Endometrium (tissue), 2 donors: ENCODE measurements at regions not wholly inside any gene's neighbourhood (a gene's known extent, or its start where the extent isn't known, plus 50 kb on each side); places are given as distances from the start of the nearest gene placed in this dataset.
"Not testable (repeated sequence)": the region's sequence is repeated elsewhere in the genome, so short reads cannot be mapped to it uniquely, and the experiment has no call there.

Experiments used
- FAIRE-seq: peaks from 2 replicates; lab custom pipeline; 2012; peaks lifted over from hg19 to GRCh38; lab: Jason Lieb, UNC
- donor health status: control.
- donor health status: control.

DNA sequence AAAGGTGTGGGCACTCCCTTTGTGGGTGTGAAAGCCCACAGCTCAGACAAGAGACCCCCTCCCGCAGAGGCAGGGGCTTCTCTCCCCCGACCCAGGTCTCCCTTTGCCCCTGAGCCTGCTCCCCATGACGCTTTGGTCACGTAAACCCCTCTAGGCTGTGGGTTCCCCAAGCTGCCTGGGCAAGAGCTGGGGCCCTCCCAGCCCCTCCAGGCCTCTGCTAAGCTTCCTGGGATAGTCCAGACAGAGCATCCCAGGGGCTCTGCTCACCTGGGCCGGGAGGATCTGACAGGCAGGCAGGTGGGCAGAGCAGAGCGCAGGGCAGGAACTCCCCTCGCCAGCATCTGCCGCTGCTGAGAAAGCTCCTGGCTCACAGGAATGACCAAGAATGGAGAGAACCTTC, 177.3 kb downstream of the BANP start:
- no peak for FAIRE-seq

DNA sequence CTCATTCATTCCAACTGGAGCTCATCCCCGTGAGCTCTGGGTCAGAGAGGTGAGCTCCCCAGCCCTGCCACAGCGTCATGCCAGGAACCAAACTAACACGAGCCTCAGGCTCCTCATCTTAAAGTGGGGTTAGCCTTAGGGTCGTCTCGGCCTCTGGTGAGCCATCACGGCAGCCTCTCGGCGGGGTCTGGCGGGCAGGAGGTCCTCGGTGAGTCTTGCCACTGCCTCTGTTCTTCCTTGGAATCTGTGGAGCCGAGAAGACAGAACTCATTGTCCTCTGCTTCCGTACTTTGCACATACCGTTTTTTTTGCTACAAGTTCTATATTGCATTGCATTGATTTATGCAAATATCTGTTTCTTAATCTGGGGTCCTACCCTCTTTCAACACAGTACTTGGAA, 177.9 kb downstream of the BANP start:
- FAIRE-seq: not testable (repeated sequence)

DNA sequence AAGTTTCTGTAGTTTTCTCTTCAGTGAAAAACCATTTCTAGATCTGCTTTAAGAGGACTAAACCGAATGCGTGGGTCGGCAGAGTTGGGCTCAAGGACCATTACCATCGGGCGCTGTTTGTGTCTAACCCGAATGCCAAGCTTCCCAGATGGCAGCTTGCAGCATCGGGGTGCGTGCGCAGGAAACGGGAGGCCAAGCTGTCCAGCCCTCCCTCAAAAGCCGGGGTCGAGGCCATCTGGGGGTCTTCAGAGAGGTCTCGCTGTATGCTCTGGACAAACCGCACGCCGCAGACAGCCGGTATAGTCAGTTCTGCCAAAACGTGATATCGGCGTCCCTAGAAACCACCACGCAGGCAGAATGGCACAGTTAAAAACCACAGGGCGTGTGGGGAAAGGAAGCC, 178.8 kb downstream of the BANP start:
- no peak for FAIRE-seq

DNA sequence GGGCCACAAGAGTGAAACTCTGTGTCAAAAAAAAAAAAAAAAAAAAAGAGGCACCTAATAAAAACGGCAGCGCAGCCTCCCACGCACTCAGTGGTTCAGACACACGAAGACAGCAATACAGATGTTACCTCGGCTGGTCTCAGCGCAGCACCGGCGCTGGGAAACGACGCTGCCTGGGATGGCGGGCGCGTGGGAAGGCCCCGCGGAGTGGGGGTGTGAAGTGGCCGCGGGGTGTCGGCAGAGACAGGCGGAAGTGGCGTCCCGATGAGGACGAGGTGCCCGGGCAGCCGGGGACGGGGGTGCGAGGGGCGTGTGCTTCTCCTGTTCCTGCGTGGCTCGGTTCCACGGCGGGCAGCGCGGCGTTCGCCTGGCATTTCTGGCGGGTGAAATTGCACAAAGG, 179.4 kb downstream of the BANP start:
- FAIRE-seq: no peak

DNA sequence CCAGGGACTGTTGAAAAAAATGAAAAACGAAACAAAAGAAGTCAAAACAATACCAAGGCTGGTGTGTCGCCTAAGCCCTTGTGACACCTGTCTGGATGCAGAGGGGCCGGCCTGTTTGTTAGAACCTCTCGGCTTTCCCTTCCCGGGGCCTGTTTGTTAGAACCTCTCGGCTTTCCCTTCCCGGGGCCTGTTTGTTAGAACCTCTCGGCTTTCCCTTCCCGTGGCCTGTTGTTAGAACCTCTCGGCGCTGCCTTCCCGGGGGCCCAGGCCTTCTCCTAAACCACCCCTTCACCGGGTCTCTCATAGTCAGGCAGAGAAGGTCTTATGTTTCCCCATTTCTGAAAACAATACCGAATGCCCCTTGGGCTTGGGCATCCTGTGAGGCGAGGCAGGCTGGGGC, 180.0 kb downstream of the BANP start:
- FAIRE-seq: no peak

DNA sequence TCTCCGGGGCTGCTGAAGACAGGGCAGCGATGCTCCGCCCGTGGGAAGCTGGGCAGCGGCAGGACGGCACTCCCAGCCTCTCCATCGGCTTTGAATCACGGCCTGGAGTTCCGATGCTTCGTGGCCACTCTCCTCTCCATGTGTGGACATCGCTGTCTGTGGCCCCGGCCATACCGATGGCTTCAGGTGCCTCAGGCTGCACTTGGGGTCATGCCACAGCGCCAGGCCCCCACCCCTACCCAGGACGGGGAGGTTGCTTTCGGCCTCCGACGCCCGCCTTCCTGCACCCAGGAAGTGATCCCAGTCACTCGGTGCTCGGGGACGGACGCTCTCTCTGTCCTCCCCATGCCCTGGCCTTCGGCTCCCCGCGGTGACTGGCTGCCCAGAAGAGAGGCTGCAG, 180.7 kb downstream of the BANP start:
- FAIRE-seq: no peak

DNA sequence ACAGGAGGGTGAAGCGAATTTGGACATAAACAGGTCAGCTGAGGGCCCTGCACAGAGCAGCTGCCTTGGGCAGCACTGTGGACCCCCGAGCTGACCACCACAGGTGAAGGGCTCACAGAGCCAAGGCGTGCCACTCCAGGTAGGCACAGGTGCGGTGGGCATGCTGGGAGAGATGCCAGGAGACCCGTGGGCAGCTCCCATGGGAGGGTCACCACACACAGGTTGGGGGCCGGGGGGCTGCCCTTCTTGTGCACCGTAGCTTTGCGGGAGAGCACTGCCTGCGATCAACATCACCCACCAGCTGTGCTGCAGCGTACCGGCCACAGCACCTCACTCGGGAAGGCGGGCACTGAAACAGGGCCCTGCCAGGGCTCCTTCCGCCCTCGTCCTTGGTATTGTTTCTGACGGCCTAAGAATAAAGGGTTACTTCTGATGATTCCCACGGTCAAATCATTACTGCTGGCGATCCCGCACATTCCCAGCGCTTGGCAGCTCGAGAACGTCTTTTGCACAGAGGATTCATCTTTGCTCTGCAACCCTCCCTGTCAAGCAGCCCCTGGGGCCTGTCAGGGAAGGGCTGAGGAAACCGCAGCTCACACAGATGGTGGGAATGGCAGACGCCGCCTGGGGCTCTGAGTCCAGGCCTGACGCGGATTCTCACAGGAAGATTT, 181.7 kb downstream of the BANP start:
- no peak for FAIRE-seq

DNA sequence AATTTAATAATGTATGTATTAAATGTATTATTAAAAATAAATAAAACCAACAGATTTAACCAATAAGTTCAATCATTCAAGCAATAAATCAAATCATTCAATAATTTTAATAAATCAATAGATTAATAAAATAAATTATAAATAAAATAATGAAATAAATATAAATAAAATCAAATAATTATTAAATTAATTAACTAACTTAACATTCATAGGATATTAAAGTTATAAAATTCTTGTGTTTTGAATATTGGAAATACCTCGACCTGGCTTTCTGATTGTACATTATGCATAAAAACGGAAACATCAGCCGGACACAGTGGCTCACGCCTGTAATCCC, 182.2 kb downstream of the BANP start:
- FAIRE-seq: peak; percentile 92

DNA sequence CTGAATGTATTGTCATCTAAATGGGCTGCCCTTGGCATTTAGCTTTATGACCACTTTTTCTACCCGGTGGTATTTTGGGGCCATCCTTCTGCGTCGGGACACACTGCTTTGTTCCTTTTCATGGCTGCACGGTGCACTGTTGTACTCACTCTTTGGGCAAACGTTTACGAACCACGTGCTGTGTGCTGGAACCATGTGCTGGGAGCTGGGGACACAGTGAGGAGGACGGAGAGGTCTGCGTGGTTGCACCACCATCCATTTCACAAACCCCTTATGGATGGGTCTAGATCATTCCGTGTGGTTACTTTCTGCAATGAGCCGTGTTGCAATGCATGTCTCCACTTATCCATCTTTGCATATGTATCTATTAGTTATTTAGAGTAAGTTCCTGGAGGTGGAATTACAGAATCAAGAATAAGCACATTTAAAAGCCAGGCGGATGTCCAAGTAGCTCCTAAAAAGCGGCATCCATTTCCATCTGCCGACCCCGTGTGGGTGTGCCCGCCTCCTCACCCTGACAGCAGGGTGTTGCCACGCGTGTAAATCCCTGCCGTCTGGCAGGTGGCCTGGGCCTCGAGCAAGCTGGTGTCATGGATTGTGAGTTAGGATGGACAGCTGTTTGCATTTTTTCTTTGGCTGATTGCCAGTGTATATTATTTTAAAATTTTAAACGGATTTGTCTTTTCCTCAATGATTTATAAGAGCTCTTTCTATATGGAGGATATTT, 183.1 kb downstream of the BANP start:
- FAIRE-seq: not testable (repeated sequence)

DNA sequence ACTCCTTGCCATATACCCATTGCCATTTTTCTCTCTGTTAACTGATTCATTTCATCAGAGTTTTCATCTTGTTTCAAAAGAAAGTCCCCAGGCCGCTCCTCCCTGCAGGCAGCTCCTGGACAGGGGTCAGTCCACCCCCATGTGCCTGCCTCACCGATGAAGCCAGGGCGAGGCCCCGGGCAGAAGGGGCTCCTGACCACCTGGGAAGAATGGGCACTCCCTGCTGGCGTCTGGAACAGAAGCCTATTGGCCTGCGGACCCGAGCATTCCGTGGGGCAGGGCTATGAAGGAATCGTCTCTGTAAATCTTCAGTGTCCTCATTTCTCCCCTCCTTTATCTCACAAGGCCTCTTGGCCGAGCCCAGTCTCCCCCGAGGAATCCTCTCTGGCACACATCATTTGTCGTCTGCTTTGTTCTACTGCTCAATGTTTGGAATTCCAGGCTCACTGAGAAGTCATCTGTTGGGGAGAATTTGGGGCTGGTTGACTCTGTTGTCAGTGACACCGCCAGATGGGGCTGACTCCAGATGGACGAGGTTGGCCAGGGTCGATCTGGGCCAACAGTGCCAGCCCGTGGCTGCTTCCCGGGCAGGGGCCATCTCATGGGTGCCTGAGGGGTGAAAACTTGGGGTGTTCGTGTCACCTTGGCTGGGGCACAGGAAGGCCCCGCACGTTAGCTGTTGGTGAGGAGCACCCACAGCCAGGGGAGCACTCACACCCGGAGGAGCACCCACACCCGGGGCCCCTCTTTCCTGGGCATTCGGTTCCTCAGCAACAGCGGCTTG, 183.9 kb downstream of the BANP start:
- FAIRE-seq: peak; percentile 4

DNA sequence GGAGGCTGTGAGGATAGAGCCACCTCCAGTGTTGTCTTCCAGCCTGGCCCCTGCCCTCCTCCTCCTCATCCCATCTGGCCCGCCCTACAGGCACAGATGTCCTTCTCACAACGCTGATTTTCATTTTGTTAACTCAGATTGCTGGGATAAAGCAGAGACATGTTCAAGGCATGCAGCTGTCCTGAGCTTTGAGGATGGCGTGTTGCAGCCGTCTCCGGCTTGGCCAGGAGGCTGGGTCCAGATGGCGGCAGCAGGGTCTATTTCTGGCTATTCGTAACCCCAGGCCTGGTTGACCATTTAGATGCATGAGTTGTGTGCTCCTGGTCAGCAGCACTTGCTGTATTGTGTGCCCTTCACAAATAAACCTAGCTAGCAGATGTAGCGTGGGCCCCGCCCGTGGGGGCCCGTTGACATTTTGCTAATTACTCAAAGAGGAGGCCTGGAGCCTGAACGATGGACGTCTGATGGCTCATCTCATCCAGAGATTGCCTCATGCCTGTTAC, 185.0 kb downstream of the BANP start:
- FAIRE-seq: not testable (repeated sequence)

DNA sequence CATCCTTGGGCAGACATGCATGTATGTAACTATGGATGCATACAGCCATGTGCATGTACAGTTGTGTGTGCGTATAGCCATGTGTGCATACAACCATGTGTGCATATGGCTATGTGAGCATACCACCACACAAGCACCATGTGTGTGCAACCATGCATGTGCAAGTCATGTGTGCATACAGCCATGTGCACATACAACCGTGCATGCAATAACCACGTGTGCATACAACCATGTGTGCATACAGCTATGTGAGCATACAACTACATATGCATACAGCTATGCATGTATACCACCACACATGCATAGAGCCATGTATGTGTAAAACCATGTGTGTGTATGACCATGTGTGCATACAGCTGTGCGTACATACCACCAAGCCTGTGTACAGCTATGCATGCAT, 185.7 kb downstream of the BANP start:
- not testable (repeated sequence) for FAIRE-seq

DNA sequence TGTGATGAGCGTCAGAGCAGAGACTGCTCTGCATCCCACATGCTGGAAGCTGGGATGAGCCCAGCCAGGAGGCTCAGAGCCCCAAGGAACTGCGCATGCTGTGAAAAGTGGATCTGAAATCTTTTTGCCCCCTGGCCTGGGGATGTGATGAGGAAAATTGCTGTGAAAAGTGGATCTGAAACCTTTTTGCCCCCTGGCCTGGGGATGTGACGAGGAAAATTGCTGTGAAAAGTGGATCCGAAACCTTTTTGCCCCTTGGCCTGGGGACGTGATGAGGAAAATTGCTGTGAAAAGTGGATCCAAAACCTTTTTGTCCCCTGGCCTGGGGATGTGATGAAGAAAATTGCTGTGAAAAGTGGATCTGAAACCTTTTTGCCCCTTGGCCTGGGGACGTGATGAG, 187.9 kb downstream of the BANP start:
- not testable (repeated sequence) for FAIRE-seq

DNA sequence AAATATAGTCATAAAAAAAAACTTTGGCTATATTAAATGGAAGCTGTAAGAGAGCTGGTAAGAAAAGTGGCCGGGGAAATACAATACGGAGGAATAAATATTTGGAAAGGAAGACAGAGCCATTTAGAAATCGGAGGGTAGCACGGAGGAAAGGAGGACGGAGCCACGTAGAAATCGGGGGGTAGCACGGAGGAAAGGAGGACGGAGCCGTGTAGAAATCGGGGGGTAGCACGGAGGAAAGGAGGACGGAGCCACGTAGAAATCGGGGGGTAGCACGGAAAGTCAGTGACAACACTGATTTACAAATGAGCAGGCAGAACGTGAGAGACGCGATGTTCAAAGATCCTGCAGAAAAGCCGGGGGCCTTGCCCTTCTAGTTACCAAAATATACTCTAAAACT, 189.0 kb downstream of the BANP start:
- FAIRE-seq: not testable (repeated sequence)

DNA sequence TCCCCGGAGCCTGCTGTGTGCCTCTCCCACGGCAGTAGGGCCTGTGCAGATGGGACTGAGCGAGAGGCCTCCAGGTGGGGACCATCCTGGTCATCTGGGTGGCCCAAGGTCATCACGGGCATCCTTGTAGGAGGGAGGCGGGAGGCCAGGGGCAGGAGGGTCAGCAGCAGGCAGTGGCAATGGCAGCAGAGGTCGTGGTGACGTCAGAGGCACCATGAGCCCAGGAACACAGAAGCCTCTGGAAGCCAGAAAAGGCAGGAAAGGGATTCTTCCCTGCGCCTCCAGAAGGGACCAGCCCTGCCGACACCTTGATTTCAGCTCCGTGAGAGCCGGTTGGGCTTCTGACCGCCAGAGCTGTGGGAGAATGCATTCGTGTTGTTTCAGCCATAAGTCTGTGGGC, 190.3 kb downstream of the BANP start:
- no peak for FAIRE-seq

DNA sequence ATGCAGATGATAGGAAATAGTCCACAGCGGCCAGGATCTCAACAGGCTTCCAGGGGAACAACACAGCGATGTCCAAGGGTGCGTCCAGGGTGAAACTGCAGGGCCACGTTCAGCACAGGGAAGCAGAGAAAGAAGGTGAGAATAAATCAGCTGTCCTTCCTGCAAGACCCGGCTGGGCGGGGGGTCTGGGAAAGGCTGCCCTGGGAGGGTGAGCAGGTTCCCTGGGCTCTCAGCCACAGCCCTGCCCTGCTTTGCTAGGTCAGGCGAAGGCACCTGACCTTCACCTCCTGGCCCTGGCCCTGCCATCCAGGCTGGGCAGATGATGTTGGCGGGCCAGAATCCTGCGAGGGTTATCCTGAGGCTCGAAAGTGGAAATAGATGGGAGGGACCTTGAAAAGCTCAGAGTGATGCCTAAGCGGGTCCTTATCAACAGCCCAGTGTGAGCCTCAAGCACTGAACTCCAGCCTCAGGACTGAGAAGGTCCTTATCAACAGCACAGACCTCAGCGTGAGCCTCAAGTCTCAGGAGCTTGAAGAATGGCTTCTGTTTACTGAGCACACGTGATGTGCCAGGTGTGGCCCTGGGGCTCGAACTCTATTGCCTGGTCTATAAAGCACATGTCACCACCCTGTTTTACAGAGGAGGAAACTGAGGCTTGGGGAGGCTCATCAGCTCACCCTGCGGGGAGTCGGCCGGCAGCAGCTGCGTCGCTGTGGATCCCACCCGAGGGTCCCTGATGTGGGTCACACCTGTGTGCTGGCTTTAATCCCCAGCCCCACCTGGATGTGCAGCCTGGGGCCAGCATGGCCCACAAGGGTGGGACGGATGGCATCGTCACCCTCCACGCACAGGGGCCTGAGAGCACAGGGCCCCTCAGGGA, 191.1 kb downstream of the BANP start:
- not testable (repeated sequence) for FAIRE-seq

DNA sequence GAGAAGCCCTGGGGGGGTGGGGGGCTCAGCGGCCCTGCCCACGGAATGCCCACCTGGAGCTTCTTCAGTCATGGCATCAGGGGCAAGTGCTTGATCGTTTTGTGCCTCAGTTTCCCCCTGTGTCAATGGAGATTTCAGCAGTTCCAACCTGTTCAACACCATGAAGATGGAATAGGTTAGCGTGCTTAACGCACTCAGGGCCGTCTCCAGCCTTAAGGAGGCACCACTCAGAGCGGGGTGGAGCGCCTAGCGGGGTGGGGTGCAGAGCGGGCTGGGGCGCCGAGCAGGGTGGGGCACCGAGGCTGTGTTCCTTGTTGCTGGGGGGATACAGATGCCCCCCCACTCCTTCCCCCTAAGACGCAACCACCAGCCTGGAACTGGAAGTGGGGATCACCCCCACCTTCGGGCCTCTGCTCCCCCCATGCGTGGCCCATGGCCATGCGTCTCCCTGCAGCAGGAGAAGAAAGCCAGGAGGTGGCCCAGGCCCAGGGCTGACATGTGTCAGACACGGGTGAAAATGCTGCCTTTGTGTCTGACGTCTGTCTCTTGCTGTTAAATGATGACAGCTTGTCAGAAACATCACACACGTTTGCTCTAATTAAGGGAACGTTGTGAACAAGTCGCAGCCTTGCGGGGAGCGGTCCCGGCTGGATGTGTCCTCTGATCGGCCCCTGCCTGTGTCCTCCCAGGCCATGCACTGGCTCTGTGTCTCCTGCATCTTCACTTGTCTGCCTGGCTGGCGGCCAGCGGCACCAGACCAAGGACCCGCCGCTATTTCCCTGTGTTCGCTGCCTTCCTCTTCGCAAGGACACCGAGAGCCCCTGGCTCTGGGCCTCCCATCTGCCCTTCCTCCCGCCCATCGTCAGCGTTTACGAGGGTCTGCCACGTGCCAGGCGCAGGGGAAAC, 192.1 kb downstream of the BANP start:
- FAIRE-seq: not testable (repeated sequence)

DNA sequence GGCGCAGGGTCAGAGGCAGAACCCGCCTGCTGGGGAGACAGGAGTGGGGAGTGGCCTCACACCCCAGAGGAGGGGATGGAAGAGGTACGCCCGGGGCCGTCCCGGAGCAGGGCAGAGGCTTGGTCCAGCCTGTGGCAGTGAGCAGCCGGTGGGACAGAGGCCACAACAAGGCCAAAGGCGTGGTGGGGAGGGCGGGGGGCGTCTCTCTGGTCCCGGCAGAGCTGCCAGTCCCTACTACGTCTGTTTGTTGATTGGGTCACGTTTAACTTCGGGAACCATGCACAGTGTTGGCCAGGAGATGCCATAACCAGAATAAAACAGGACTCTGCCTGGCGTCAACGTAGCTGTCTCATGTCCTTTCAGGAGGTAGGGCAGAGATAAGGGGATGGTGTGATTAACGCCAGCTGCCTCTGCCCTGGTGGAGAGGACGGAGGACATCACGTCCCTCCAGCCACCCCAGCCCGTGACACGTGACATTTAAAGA, 192.8 kb downstream of the BANP start:
- no peak for FAIRE-seq

DNA sequence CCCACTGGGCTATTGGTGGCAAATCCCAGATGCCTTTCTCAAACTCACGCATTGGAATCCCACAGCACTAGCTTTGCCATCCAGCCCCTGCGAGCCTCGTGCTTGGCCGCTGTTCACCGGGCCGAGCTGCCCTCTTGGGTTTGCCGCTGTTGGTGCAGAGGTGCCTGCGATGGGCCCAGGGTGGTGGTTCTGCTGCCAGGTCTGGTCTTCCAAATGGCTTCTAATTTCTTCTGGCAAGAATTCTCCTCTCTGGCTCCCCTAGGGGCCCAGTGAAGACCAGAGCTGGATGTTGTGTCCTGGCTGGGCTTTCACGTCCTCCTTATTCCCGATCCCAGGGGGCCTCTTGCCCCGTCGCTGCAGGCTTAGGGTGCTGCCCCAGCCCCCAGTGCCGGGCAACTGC, 194.1 kb downstream of the BANP start:
- FAIRE-seq: not testable (repeated sequence)

DNA sequence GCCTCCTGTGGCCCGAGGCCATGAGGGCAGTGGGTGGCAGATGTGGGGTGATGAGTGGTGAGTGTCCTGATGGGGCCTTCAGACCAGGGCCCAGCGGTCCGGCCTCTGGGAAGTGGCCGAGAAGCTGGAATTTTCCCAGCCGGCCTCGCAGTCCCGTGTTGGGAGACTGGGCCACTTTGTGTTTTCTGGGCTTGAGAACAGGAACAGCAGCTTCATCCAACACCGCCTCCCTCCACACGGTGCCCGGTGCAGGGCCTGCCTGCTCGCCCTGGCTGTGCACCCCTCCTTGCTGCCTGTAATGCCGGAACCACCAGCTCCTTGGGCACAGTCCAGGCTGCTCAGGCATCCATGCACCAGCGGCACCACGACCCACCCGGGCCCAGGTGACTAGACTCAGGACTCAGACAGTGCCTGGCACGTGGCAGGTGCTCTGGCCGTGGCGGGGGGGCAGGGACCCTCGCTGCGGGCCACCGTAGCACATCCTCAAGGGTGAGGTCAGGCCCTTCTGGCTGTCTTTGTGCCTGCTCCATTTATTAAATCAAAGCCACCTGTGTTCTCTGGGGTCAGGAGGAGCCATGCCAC, 194.7 kb downstream of the BANP start:
- not testable (repeated sequence) for FAIRE-seq
